ENCODE measurements at regions not wholly inside any gene's neighbourhood (a gene's known extent, or its start where the extent isn't known, plus 50 kb on each side); places are given as distances from the start of the nearest gene placed in this dataset.

- no peaks in the 10 kb centered on the region for H3K36me3 ChIP-seq (ENCODE audit: control insufficient read depth in 2 of 4, insufficient read depth in 4 of 4, low read length in 3 of 4)
- H3K14ac ChIP-seq (ENCODE audit: insufficient read length): no peak overlapping the region
- H3K9ac ChIP-seq (replicated peaks in 1 of 4; ENCODE audit: extremely low read depth in 1 of 4, low read depth in 3 of 4, low read length in 3 of 4): no peak overlapping the region
- H3K23ac ChIP-seq (ENCODE audit: insufficient read length): no peak overlapping the region
- no peak overlapping the region for H4K91ac ChIP-seq (replicated peaks; ENCODE audit: insufficient read length, low read length)
- H3K4me3 ChIP-seq (ENCODE audit: extremely low read depth in 1 of 4, insufficient read depth in 2 of 4, low read depth in 3 of 4, low read length in 4 of 4): no peak overlapping the region
- CTCF ChIA-PET (ENCODE audit: partially characterized antibody): interaction anchor here (0.8 kb wide), 1 partner anchor 375 kb away, joined by 3 read pairs; no protein-coding TSS in a partner anchor
- H2BK15ac ChIP-seq (ENCODE audit: low read length): no peak overlapping the region
- POLR2A ChIA-PET (ENCODE audit: partially characterized antibody): no interaction called here
- H3K4me1 ChIP-seq (replicated peaks in 1 of 4; ENCODE audit: control insufficient read depth in 3 of 4, insufficient read depth in 4 of 4, low read length in 3 of 4): no peaks in the 10 kb centered on the region
- H3K56ac ChIP-seq (replicated peaks; ENCODE audit: insufficient read length, low read depth, low read length): no peak overlapping the region
- H3K9me3 ChIP-seq (ENCODE audit: insufficient read depth in 2 of 2, low read depth in 1 of 2, low read length in 1 of 2): no peaks in the 10 kb centered on the region
- no peaks in the 10 kb centered on the region for H3K79me1 ChIP-seq (ENCODE audit: low read depth, low read length)
- no peak overlapping the region for H2BK5ac ChIP-seq (ENCODE audit: low read depth, low read length)
- H3K4me2 ChIP-seq (ENCODE audit: insufficient read depth in 1 of 2, low read depth in 2 of 2, low read length in 2 of 2): no peak overlapping the region
- no peak for DNase-seq (ENCODE audit: low read depth in 1 of 2, low spot score in 2 of 2)
- H4K5ac ChIP-seq (ENCODE audit: insufficient read length, low read depth, low read length): no peak overlapping the region
- no peak overlapping the region for H3K18ac ChIP-seq (ENCODE audit: extremely low read depth, low read length)
- H3K23me2 ChIP-seq (ENCODE audit: low read depth, low read length): peaks cover 1% of the 10 kb centered on the region; the same call in 1 of the 2 replicates
- no peak overlapping the region for H2BK20ac ChIP-seq (ENCODE audit: low read length)
- no peak overlapping the region for H3K4ac ChIP-seq (replicated peaks; ENCODE audit: insufficient read length, low read depth, low read length)
- no peaks in the 10 kb centered on the region for H3K79me2 ChIP-seq (ENCODE audit: control insufficient read depth in 1 of 2, insufficient read depth in 2 of 2, low read length in 2 of 2)
- no peak for FAIRE-seq
- no peak overlapping the region for H2AFZ ChIP-seq (ENCODE audit: low read length)
- TF ChIP-seq SIRT6 (IDR thresholded peaks at IDR 0.05; ENCODE audit: low read length): no peak
- H3K27ac ChIP-seq (ENCODE audit: low read depth, low read length): no peak overlapping the region
- no peak overlapping the region for H2BK120ac ChIP-seq (replicated peaks; ENCODE audit: low read depth, low read length)
- no peaks in the 10 kb centered on the region for H4K20me1 ChIP-seq (replicated peaks in 1 of 2; ENCODE audit: control insufficient read depth in 1 of 2, insufficient read depth in 2 of 2, low read length in 2 of 2)
- H3K27me3 ChIP-seq (replicated peaks in 1 of 4; ENCODE audit: control insufficient read depth in 3 of 4, extremely low read depth in 1 of 4, insufficient read depth in 3 of 4, low read length in 3 of 4): no peaks in the 10 kb centered on the region
- no peak overlapping the region for H2AK5ac ChIP-seq (ENCODE audit: low read depth, low read length)
- no peak overlapping the region for H4K8ac ChIP-seq (ENCODE audit: extremely low read depth, insufficient read depth, low read length)
- no peak overlapping the region for H2BK12ac ChIP-seq (ENCODE audit: low read depth, low read length)
- WGBS, 2 experiments (ENCODE audit: extremely low coverage in 1 of 2, insufficient coverage in 1 of 2, insufficient read length in 1 of 2, insufficient replicate concordance in 2 of 2, low coverage in 1 of 2, low lambda C conversion rate in 2 of 2, missing lambda C conversion rate in 1 of 2): 91% methylated on average over 7 of the region's 7 CpGs; no CpG with 5 or more reads in 1 of the 2 experiments
Observed at GRCh38 chr10:114755537-114755936, 66.0 kb upstream of the FHIP2A start.
